Keratinocyte (primary cell): ENCODE measurements at regions not wholly inside any gene's neighbourhood (a gene's known extent, or its start where the extent isn't known, plus 50 kb on each side); places are given as distances from the start of the nearest gene placed in this dataset.

ENCODE experiments used
- DNase-seq: peaks from one replicate; pipeline ENCODE4 v3.0.0-alpha.2; 2011; ENCODE audit warnings: low read depth, missing footprints, low spot score
- FAIRE-seq: peaks from 2 replicates; lab custom pipeline; 2011; peaks lifted over from hg19 to GRCh38; lab: Jason Lieb, UNC
- H2AFZ ChIP-seq: 2 replicates; pipeline ENCODE4 v1.6.0; 2012; ENCODE audit warnings: low read length, control low read depth, inconsistent platforms; ENCODE audit not compliant: control insufficient read depth
- H3K27ac ChIP-seq: 2 replicates; pipeline ENCODE4 v1.5.1; 2011; ENCODE audit warnings: low read length; ENCODE audit not compliant: control insufficient read depth, insufficient read depth
- H3K27me3 ChIP-seq: 3 replicates; pipeline ENCODE4 v1.6.0; 2011; ENCODE audit warnings: low read length; ENCODE audit not compliant: control insufficient read depth, insufficient read depth; ENCODE audit errors: extremely low read depth
- H3K36me3 ChIP-seq, 2 experiments: 2 replicates in 1 of 2; 3 replicates in 1 of 2; pipeline ENCODE4 v1.5.1; 2011; ENCODE audit warnings: low read length in 2 of 2, mild to moderate bottlenecking in 1 of 2; ENCODE audit not compliant: control insufficient read depth in 2 of 2, insufficient read depth in 2 of 2; ENCODE audit errors: extremely low read depth in 1 of 2
- H3K4me1 ChIP-seq: 3 replicates; pipeline ENCODE4 v1.5.1; 2011; ENCODE audit warnings: low read length; ENCODE audit not compliant: control insufficient read depth, insufficient read depth; ENCODE audit errors: extremely low read depth
- H3K4me2 ChIP-seq: 3 replicates; pipeline ENCODE4 v1.6.0; 2011; ENCODE audit warnings: low read depth, low read length; ENCODE audit not compliant: control insufficient read depth, insufficient read depth; ENCODE audit errors: extremely low read depth
- H3K4me3 ChIP-seq, 3 experiments: fragments of 200-600 bp in 1 of 3; sonication (generic) in 1 of 3; 2 replicates in 2 of 3; 3 replicates in 1 of 3; pipeline ENCODE4 v1.5.1; 2011 to 2016; ENCODE audit warnings: low read length in 3 of 3, mild to moderate bottlenecking in 3 of 3, control low read depth in 2 of 3, inconsistent platforms in 1 of 3, low read depth in 1 of 3, mixed read lengths in 1 of 3, mixed run types in 1 of 3, moderate library complexity in 1 of 3; ENCODE audit not compliant: control insufficient read depth in 2 of 3, insufficient read depth in 2 of 3; ENCODE audit errors: extremely low read depth in 1 of 3
- H3K79me2 ChIP-seq: 2 replicates; pipeline ENCODE4 v1.6.0; 2012; ENCODE audit warnings: low read length; ENCODE audit not compliant: control insufficient read depth, insufficient read depth
- H3K9ac ChIP-seq: 3 replicates; pipeline ENCODE4 v1.6.0; 2011; ENCODE audit warnings: low read length; ENCODE audit not compliant: control insufficient read depth, insufficient read depth; ENCODE audit errors: extremely low read depth
- H3K9me1 ChIP-seq: 3 replicates; pipeline ENCODE4 v1.6.0; 2011; ENCODE audit warnings: low read length; ENCODE audit not compliant: control insufficient read depth, insufficient read depth; ENCODE audit errors: extremely low read depth
- H3K9me3 ChIP-seq: 2 replicates; pipeline ENCODE4 v1.5.1; 2012; ENCODE audit warnings: low read depth, low read length; ENCODE audit not compliant: control insufficient read depth
- H4K20me1 ChIP-seq: 3 replicates; pipeline ENCODE4 v1.6.0; 2011; ENCODE audit warnings: low read length; ENCODE audit not compliant: control insufficient read depth, insufficient read depth; ENCODE audit errors: extremely low read depth
- EZH2 ChIP-seq: IDR thresholded peaks from one replicate; pipeline ENCODE4 v1.6.1; 2012; ENCODE audit warnings: inconsistent platforms, mild to moderate bottlenecking, low read length, moderate library complexity
- dilution Hi-C: fragments of 300-500 bp; cut with MboI; formaldehyde crosslinking; loops from one replicate; pipeline ENCODE4 v1.7.0; 2020; ENCODE audit warnings: low sequenced_read_pairs; ENCODE audit not compliant: extremely low pct_ligation_motif_present
- TF ChIP-seq, protein P1 (sequence below), 3 experiments: IDR thresholded peaks in 1 of 3; conservative IDR thresholded peaks in 1 of 3; optimal IDR thresholded peaks in 1 of 3; 2 replicates in 2 of 3; 3 replicates in 1 of 3; pipeline versions ENCODE3 to v1.5.1; 2011; ENCODE audit warnings: low read length in 3 of 3, mild to moderate bottlenecking in 3 of 3, moderate library complexity in 2 of 3, control low read depth in 1 of 3, inconsistent platforms in 1 of 3; ENCODE audit not compliant: insufficient read depth in 2 of 3; ENCODE audit errors: extremely low read depth in 1 of 3

DNA sequence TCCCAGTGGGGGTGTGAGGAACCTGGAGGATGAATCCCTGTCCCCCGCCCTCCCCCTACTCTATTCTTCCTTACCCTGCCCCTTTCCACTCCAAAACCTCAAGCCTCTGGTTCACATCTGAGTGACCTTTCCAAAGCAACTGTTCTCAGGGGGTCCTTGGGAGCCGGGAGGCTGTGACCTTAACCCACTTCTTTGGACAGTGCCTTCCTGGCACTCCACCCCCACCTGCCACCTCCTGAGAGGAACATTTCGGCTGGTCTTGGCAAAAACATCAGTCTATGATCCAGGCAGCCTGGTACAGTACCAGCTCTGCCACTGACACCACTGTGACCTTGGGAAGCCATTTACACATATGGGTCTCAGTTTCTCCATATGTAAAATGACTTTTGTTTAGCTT lies 121.7 kb downstream of the MRPL14 start:
- H3K9me1 ChIP-seq = no peaks in the 10 kb centered on the region
- peaks cover 21% of the 10 kb centered on the region for H3K27me3 ChIP-seq
- DNase-seq = no peak
- TF ChIP-seq, protein P1, sequence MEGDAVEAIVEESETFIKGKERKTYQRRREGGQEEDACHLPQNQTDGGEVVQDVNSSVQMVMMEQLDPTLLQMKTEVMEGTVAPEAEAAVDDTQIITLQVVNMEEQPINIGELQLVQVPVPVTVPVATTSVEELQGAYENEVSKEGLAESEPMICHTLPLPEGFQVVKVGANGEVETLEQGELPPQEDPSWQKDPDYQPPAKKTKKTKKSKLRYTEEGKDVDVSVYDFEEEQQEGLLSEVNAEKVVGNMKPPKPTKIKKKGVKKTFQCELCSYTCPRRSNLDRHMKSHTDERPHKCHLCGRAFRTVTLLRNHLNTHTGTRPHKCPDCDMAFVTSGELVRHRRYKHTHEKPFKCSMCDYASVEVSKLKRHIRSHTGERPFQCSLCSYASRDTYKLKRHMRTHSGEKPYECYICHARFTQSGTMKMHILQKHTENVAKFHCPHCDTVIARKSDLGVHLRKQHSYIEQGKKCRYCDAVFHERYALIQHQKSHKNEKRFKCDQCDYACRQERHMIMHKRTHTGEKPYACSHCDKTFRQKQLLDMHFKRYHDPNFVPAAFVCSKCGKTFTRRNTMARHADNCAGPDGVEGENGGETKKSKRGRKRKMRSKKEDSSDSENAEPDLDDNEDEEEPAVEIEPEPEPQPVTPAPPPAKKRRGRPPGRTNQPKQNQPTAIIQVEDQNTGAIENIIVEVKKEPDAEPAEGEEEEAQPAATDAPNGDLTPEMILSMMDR (optimal IDR thresholded peaks at IDR 0.05 in 1 of 3, IDR thresholded peaks at IDR 0.05 in 1 of 3, conservative IDR thresholded peaks at IDR 0.05 in 1 of 3; ENCODE audit: extremely low read depth in 1 of 3, insufficient read depth in 2 of 3, low read length in 3 of 3) = no peak
- no peak for TF ChIP-seq EZH2
- H3K4me2 ChIP-seq = no peak overlapping the region
- H4K20me1 ChIP-seq = no peaks in the 10 kb centered on the region
- dilution Hi-C loops = no loop called here
- no peak overlapping the region for H2AFZ ChIP-seq
- H3K9ac ChIP-seq = no peak overlapping the region
- H3K9me3 ChIP-seq = no peaks in the 10 kb centered on the region
- H3K79me2 ChIP-seq = no peaks in the 10 kb centered on the region
- no peaks in the 10 kb centered on the region for H3K36me3 ChIP-seq
- H3K4me1 ChIP-seq = peaks cover 11% of the 10 kb centered on the region
- FAIRE-seq = no peak
- H3K4me3 ChIP-seq = no peak overlapping the region
- H3K27ac ChIP-seq = no peak overlapping the region

DNA sequence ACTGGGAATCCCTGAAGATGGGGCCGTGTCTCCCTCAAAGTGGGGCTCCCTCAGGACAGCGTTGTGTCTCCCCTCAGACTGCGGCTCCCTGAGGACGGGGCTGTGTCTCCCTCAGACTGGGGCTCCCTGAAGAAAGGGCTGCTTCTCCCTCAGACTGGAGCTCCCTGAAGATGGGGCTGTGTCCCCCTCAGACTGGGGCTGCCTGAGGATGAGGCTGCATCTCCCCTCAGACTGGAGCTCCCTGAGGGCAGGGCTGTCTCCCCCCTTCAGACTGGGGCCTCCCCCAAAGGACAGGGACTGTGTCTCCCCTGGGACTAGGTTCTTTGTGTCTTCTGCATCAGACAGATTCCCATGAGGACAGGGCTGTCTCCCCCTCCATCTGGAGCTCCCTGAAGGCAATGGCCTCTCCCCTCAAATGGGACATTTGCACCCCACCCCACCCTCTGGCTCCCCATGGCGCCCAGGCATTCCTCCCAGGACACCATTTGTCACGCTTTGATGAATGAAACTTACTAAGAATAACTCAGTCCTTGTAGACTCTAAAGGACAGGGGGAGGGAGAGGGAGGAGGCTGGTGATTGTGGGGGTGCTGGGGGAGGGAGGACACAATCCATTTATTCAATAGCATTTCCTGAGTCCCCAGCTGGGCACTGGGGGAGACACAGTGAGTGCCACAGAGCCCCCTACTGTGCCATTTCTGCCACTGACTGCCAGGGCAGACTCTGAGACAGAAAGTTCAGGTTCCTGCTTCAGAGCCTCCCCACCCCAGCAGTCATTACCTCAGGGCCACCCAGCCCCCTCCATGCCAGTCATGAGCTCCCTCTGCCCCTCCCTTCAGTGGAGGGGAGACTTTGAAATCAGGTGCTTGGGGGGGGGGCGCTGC lies 122.4 kb downstream of the MRPL14 start:
- Histone ChIP-seq H2AFZ (no peak overlapping the region), H3K27me3 (peaks cover 21% of the 10 kb centered on the region)
- dilution Hi-C loops = no loop called here

More for the DNA sequence above, 122.4 kb downstream of the MRPL14 start:
- Histone ChIP-seq H3K9me1 (no peaks in the 10 kb centered on the region), H4K20me1 (no peaks in the 10 kb centered on the region), H3K9ac (no peak overlapping the region), H3K4me1 (peaks cover 10% of the 10 kb centered on the region), H3K79me2 (no peaks in the 10 kb centered on the region), H3K4me2 (no peak overlapping the region), H3K27ac (no peak overlapping the region), H3K36me3 (no peaks in the 10 kb centered on the region), H3K9me3 (no peaks in the 10 kb centered on the region), H3K4me3 (no peak overlapping the region)
- FAIRE-seq (no peak), DNase-seq (no peak)
- TF ChIP-seq, protein P1 (optimal IDR thresholded peaks at IDR 0.05 in 1 of 3, IDR thresholded peaks at IDR 0.05 in 1 of 3, conservative IDR thresholded peaks at IDR 0.05 in 1 of 3; ENCODE audit: extremely low read depth in 1 of 3, insufficient read depth in 2 of 3, low read length in 3 of 3) = peak; percentile 14 to 50 (median 31)
- TF ChIP-seq EZH2 = no peak
